ENCODE measurements at regions not wholly inside any gene's neighbourhood (a gene's known extent, or its start where the extent isn't known, plus 50 kb on each side); places are given as distances from the start of the nearest gene placed in this dataset.
"Not testable (repeated sequence)": the region's sequence is repeated elsewhere in the genome, so short reads cannot be mapped to it uniquely, and the experiment has no call there.

GRCh38 chr2:179331061-179331460 lies 66.4 kb upstream of the SESTD1 start:
- no peak for DNase-seq (ENCODE audit: low spot score)

- DNase-seq (ENCODE audit: low spot score) = no peak
These were observed 57.7 kb upstream of the SESTD1 start for GRCh38 chr2:179322289-179322688.

GRCh38 chr2:179321034-179321433 lies 56.4 kb upstream of the SESTD1 start:
- not testable (repeated sequence) for DNase-seq (ENCODE audit: low spot score)

- not testable (repeated sequence) for DNase-seq (ENCODE audit: low spot score)
These were observed 50.1 kb upstream of the SESTD1 start for GRCh38 chr2:179314729-179315128.

Data from AG08395 (cell line).